ENCODE measurements at regions not wholly inside any gene's neighbourhood (a gene's known extent, or its start where the extent isn't known, plus 50 kb on each side); places are given as distances from the start of the nearest gene placed in this dataset.
"Not testable (repeated sequence)": the region's sequence is repeated elsewhere in the genome, so short reads cannot be mapped to it uniquely, and the experiment has no call there.

DNA sequence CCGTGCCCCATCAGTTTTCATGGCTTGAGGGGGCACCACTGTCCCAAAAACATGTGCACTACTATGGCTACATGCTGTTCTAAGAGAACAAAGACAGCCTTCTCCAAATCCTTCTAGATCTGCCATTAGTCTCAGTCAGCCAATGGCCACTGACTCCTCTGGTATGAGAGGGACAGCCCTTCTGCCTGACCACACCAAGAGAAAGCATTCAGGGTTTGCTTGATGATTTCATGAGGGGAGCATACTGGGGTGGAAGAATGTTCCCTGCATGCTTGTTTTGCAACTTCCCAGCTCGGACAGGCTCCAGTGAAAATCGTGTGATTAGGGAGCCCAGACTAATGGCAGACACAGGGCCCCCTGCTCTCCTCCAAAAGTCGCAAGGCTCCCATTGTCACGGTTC, 199.6 kb upstream of the ALG10B start:
- no peak overlapping the region for H2AFZ ChIP-seq (ENCODE audit: low read length, unreplicated experiment)
- H3K79me2 ChIP-seq (ENCODE audit: control insufficient read depth, insufficient read depth, low read length, unreplicated experiment) = no peaks in the 10 kb centered on the region
- H3K4me1 ChIP-seq (ENCODE audit: control insufficient read depth, insufficient read depth, low read length, unreplicated experiment) = no peaks in the 10 kb centered on the region

DNA sequence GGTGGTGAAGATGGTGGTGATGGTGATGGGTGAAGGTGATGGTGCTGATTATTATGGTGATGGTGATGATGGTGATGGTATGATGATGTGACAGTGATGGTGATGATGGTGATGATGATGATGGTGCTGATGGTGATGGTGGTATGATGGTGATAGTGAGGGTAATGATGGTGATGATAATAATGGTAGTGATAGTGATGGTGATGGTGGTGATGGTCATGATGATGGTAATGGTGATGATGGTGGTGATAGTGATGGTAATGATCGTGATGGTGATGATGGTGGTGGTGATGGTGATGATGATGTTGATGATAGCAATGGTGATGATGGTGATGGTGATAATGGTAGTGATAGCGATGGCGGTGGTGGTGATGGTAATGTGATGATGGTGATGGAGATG, 197.9 kb upstream of the ALG10B start:
- Histone ChIP-seq H3K4me1 (ENCODE audit: control insufficient read depth, insufficient read depth, low read length, unreplicated experiment) (no peaks in the 10 kb centered on the region), H3K27me3 (ENCODE audit: insufficient read depth, low read length) (no peaks in the 10 kb centered on the region), H3K79me2 (ENCODE audit: control insufficient read depth, insufficient read depth, low read length, unreplicated experiment) (no peaks in the 10 kb centered on the region), H3K36me3 (ENCODE audit: insufficient read depth, low read length) (no peaks in the 10 kb centered on the region), H3K4me3 (ENCODE audit: low read depth, low read length) (no peak overlapping the region), H3K27ac (ENCODE audit: low read depth, low read length) (no peak overlapping the region), H2AFZ (ENCODE audit: low read length, unreplicated experiment) (no peak overlapping the region)

More for the DNA sequence above, 199.6 kb upstream of the ALG10B start:
- Histone ChIP-seq H3K36me3 (ENCODE audit: insufficient read depth, low read length) (no peaks in the 10 kb centered on the region), H3K27ac (ENCODE audit: low read depth, low read length) (no peak overlapping the region), H3K4me3 (ENCODE audit: low read depth, low read length) (no peak overlapping the region), H3K27me3 (ENCODE audit: insufficient read depth, low read length) (no peaks in the 10 kb centered on the region)

DNA sequence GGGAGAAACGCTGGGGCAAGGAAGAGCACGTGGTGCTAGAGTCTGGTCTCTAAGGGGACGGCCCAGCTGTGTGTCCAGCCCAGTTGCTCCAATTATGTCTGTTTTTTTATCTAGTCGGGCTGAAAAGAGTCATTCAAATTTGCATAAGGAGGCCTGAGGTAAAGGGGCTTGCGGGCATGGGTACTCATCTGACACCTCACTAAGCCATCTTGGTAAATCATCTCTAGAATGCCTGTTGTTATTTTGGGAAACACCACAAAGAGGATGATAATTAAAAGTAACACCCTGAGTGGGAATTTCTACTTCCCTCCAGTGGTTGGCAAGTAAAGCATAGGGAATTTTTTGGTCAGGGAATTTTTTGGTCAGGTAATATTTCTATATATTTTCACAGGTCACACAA, 196.1 kb upstream of the ALG10B start:
- Histone ChIP-seq H3K36me3 (ENCODE audit: insufficient read depth, low read length) (no peaks in the 10 kb centered on the region), H3K4me1 (ENCODE audit: control insufficient read depth, insufficient read depth, low read length, unreplicated experiment) (no peaks in the 10 kb centered on the region), H3K79me2 (ENCODE audit: control insufficient read depth, insufficient read depth, low read length, unreplicated experiment) (no peaks in the 10 kb centered on the region), H3K4me3 (ENCODE audit: low read depth, low read length) (no peak overlapping the region), H3K27me3 (ENCODE audit: insufficient read depth, low read length) (no peaks in the 10 kb centered on the region), H2AFZ (ENCODE audit: low read length, unreplicated experiment) (no peak overlapping the region), H3K27ac (ENCODE audit: low read depth, low read length) (no peak overlapping the region)

DNA sequence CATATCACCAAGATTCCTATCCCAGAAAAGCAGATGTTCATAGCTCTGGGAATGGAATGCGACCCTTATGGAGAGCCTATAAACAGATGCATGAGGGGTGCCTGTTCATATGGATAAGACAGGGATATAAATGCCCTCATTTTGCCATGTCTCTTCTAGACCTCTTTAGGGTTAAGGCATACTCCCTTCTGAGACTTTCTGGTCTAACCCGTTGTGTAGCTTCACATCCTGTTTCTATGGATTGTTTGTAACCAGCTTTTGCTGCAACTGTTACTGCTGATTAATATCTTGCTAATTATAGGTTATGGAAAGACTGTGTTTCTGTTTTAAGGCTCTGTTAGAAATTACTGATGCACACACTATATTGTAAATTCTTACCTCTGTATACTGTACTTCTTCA, 193.5 kb upstream of the ALG10B start:
- H3K4me1 ChIP-seq (ENCODE audit: control insufficient read depth, insufficient read depth, low read length, unreplicated experiment); H2AFZ ChIP-seq (ENCODE audit: low read length, unreplicated experiment); H3K27ac ChIP-seq (ENCODE audit: low read depth, low read length); H3K4me3 ChIP-seq (ENCODE audit: low read depth, low read length); H3K27me3 ChIP-seq (ENCODE audit: insufficient read depth, low read length); H3K79me2 ChIP-seq (ENCODE audit: control insufficient read depth, insufficient read depth, low read length, unreplicated experiment); H3K36me3 ChIP-seq (ENCODE audit: insufficient read depth, low read length): not testable (repeated sequence)

DNA sequence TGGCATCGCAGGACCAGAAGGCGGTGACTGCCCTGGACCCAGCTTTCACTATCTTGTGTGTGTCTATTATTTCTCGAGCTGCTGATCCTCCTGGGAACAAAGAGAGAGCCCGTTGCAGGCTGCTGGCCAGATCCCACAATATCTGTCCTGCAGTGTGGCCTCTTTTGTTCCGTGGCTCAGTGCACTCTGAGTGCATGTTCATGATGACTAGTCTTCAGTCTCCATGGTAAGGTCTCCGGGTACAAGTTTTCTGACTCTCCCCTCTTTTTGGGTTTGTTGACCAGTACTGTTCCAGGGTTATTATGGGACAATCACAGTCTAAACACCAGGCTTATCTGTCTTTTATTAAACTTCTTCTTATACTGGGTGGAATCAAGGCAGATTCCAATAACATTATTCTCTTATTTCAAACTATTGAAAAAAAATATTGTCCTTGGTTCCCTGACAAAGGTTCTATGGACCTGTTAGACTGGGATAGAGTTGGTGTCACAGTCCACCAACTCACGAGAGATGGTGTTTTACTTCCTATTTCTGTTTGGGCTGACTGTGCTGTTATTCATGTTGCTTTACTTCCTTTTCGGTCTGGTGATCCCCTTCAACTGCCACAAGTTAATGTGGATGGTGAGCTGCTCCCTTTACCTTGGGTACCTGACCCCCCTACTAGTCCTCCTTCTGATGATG, 192.9 kb upstream of the ALG10B start:
- no peaks in the 10 kb centered on the region for H3K79me2 ChIP-seq (ENCODE audit: control insufficient read depth, insufficient read depth, low read length, unreplicated experiment)
- H3K27ac ChIP-seq (ENCODE audit: low read depth, low read length) = no peak overlapping the region
- no peaks in the 10 kb centered on the region for H3K36me3 ChIP-seq (ENCODE audit: insufficient read depth, low read length)
- H3K27me3 ChIP-seq (ENCODE audit: insufficient read depth, low read length) = no peaks in the 10 kb centered on the region
- no peaks in the 10 kb centered on the region for H3K4me1 ChIP-seq (ENCODE audit: control insufficient read depth, insufficient read depth, low read length, unreplicated experiment)
- no peak overlapping the region for H2AFZ ChIP-seq (ENCODE audit: low read length, unreplicated experiment)
- no peak overlapping the region for H3K4me3 ChIP-seq (ENCODE audit: low read depth, low read length)

DNA sequence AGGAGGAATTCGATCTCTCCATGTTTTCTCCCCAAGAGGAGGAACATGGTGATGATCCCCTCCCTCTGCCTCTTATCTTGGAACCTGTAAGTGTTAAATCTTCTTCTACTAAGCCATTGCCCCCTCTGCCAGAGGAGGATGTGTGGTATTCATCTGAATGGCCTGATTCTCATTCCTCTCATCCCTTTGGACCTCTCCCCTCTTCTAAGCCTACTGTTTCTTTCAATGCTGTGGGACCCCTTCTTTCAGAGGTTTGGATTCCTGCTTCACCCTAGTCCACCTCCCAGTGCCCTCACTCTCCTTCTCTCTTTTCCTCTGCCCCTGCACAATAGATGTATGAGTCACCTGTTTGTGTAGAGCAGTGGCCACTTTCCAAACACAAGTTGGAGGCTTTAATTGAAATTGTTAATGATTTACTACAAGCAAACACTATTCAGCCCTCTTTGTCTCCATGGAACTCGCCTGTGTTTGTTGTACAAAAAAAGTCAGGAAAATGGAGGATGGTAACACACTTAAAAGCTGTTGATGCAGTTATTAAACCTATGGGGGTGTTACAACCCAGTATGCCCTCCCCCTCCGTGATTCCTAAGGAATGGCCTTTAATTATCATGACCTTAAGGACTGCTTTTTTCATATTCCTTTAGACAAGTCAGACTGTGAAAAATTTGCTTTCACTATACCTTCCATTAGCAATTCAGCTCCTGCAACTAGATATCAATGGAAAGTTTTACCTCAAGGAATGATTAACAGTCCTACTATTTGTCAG, 192.1 kb upstream of the ALG10B start:
- Histone ChIP-seq H3K27me3 (ENCODE audit: insufficient read depth, low read length) (no peaks in the 10 kb centered on the region), H3K36me3 (ENCODE audit: insufficient read depth, low read length) (no peaks in the 10 kb centered on the region), H3K4me3 (ENCODE audit: low read depth, low read length) (no peak overlapping the region), H3K4me1 (ENCODE audit: control insufficient read depth, insufficient read depth, low read length, unreplicated experiment) (no peaks in the 10 kb centered on the region), H3K27ac (ENCODE audit: low read depth, low read length) (no peak overlapping the region), H2AFZ (ENCODE audit: low read length, unreplicated experiment) (no peak overlapping the region), H3K79me2 (ENCODE audit: control insufficient read depth, insufficient read depth, low read length, unreplicated experiment) (no peaks in the 10 kb centered on the region)

DNA sequence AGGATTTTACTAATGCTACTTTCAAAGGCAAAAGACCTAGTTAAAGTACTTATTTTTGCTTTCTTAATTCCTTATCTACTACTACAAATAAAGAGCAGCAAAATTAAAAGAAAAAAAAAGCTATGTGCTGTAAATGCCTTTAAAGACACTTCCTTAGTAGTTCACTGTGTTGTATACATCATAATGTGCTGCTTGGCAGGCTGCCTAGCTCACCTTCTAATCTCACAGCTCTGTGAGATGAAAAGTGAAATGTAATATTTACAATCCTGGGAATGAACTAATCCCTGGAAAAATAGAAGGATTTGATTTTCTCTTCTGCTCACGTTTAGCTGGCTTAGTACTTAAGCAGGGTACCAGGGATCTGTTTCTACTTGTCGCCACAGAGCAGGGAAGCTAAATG, 184.4 kb upstream of the ALG10B start:
- Histone ChIP-seq H3K79me2 (ENCODE audit: control insufficient read depth, insufficient read depth, low read length, unreplicated experiment) (no peaks in the 10 kb centered on the region), H3K4me1 (ENCODE audit: control insufficient read depth, insufficient read depth, low read length, unreplicated experiment) (no peaks in the 10 kb centered on the region), H3K36me3 (ENCODE audit: insufficient read depth, low read length) (no peaks in the 10 kb centered on the region), H3K4me3 (ENCODE audit: low read depth, low read length) (no peak overlapping the region), H3K27ac (ENCODE audit: low read depth, low read length) (no peak overlapping the region), H3K27me3 (ENCODE audit: insufficient read depth, low read length) (no peaks in the 10 kb centered on the region), H2AFZ (ENCODE audit: low read length, unreplicated experiment) (no peak overlapping the region)

DNA sequence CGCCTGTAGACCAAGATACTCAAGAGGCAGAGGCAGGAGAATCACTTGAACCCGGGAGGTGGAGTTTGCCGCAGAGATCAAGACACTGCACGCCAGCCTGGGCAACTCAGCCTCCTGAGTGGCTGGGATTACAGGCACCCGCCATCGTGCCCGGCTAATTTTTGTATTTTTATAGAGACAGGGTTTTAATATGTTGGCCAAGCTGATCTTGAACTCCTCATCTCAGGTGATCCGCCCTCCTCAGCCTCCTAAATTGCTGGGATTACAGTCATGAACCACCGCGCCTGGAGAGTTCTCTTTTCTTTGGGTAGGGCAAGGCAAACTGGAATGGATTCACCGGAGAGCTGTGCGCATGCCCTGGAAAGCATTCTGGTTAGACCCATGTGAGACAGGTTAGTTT, 179.3 kb upstream of the ALG10B start:
- Histone ChIP-seq H3K27me3 (ENCODE audit: insufficient read depth, low read length) (peaks cover 8% of the 10 kb centered on the region; the same call in 1 of the 2 replicates), H3K27ac (ENCODE audit: low read depth, low read length) (no peak overlapping the region), H3K4me3 (ENCODE audit: low read depth, low read length) (no peak overlapping the region), H3K79me2 (ENCODE audit: control insufficient read depth, insufficient read depth, low read length, unreplicated experiment) (no peaks in the 10 kb centered on the region), H3K4me1 (ENCODE audit: control insufficient read depth, insufficient read depth, low read length, unreplicated experiment) (no peaks in the 10 kb centered on the region), H3K36me3 (ENCODE audit: insufficient read depth, low read length) (no peaks in the 10 kb centered on the region), H2AFZ (ENCODE audit: low read length, unreplicated experiment) (no peak overlapping the region)

DNA sequence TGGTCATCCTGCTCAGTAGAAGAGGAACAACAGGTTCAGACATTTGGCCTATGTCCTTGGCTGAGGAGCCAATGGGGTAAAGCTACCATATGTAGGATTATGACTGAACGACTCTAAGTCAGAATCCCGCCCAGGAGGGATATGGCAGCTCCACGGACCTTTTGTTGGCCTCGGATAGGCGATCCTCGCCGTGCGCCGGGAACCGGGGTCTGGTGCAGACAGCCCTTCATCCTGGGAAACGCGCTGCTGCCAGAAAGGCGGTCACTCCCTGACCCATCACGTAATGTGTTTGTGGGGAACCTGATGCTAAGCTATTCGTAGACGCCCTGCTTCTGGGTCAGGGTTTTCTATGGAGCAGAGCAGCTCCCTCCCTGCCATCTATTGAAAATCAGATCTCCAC, 178.9 kb upstream of the ALG10B start:
- H3K4me1 ChIP-seq (ENCODE audit: control insufficient read depth, insufficient read depth, low read length, unreplicated experiment) = no peaks in the 10 kb centered on the region
- no peak overlapping the region for H2AFZ ChIP-seq (ENCODE audit: low read length, unreplicated experiment)
- no peak overlapping the region for H3K4me3 ChIP-seq (ENCODE audit: low read depth, low read length)
- H3K27ac ChIP-seq (ENCODE audit: low read depth, low read length) = no peak overlapping the region
- H3K36me3 ChIP-seq (ENCODE audit: insufficient read depth, low read length) = no peaks in the 10 kb centered on the region
- peaks cover 8% of the 10 kb centered on the region; the same call in 1 of the 2 replicates for H3K27me3 ChIP-seq (ENCODE audit: insufficient read depth, low read length)
- H3K79me2 ChIP-seq (ENCODE audit: control insufficient read depth, insufficient read depth, low read length, unreplicated experiment) = no peaks in the 10 kb centered on the region

DNA sequence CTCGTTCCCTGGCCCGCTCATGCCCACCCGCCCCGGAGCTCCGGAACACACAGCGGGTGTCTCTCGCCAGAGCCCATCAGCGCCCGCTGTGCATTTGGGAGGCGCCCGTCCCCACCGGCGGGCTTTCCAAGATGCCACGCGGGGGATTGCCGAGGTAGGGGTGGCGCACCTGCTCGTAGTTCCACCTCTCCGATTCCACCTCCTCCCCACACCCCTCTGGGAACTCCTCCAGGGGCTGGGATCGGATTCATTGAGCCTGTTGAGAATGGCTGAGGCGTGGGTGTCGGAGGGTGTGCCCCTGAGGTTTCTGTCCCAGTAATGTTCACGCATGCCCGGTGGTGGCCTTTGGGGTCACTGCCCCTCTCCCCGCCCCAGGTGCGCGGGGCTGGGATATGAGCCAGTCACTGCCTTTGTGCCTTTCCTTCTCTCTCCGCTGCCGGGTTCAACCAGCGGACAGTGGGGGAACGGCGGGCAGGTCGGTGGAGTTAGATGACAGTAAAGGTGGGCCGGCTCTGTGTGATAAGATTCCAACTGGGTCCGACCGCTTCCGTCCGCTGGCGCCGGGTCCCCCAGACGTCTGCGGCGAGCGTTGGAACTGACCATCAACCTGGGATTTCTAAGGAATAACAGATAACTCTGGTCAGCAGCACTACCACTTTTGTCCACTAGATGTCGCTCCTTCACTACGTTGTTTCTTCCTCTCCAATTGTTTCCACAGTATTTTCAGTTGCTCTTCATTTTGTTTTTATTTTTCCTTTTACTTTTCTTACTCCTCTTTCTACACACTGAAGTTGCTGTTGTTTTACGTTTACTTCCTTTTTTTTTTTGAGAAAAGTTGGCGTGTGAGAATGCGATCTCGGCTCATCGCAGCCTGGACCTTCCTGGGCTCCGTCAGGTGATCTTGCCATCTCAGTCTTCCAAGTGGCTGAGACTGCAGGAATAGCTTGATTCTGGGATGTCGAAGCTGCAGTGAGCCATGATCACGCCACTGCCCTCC, 178.1 kb upstream of the ALG10B start:
- Histone ChIP-seq H3K79me2 (ENCODE audit: control insufficient read depth, insufficient read depth, low read length, unreplicated experiment) (no peaks in the 10 kb centered on the region), H3K4me3 (ENCODE audit: low read depth, low read length) (peak overlapping the region; percentile 59), H3K27ac (ENCODE audit: low read depth, low read length) (no peak overlapping the region), H2AFZ (ENCODE audit: low read length, unreplicated experiment) (peak overlapping the region; percentile 41), H3K27me3 (ENCODE audit: insufficient read depth, low read length) (peaks cover 8% of the 10 kb centered on the region; the same call in 1 of the 2 replicates), H3K36me3 (ENCODE audit: insufficient read depth, low read length) (no peaks in the 10 kb centered on the region), H3K4me1 (ENCODE audit: control insufficient read depth, insufficient read depth, low read length, unreplicated experiment) (no peaks in the 10 kb centered on the region)
